ENCODE measurements at regions not wholly inside any gene's neighbourhood (a gene's known extent, or its start where the extent isn't known, plus 50 kb on each side); places are given as distances from the start of the nearest gene placed in this dataset.

GRCh38 chr3:22383285-22383684 lies 632.3 kb upstream of the ZNF385D start:
- TF ChIP-seq, protein P1, sequence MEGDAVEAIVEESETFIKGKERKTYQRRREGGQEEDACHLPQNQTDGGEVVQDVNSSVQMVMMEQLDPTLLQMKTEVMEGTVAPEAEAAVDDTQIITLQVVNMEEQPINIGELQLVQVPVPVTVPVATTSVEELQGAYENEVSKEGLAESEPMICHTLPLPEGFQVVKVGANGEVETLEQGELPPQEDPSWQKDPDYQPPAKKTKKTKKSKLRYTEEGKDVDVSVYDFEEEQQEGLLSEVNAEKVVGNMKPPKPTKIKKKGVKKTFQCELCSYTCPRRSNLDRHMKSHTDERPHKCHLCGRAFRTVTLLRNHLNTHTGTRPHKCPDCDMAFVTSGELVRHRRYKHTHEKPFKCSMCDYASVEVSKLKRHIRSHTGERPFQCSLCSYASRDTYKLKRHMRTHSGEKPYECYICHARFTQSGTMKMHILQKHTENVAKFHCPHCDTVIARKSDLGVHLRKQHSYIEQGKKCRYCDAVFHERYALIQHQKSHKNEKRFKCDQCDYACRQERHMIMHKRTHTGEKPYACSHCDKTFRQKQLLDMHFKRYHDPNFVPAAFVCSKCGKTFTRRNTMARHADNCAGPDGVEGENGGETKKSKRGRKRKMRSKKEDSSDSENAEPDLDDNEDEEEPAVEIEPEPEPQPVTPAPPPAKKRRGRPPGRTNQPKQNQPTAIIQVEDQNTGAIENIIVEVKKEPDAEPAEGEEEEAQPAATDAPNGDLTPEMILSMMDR (conservative IDR thresholded peaks at IDR 0.05; ENCODE audit: low read depth, low read length), result no peak
- TF ChIP-seq EZH2 (IDR thresholded peaks at IDR 0.05; ENCODE audit: low read length, unreplicated experiment) (no peak), EZH2phosphoT487 (IDR thresholded peaks at IDR 0.05; ENCODE audit: borderline replicate concordance, low read length) (no peak)
